ENCODE measurements at regions not wholly inside any gene's neighbourhood (a gene's known extent, or its start where the extent isn't known, plus 50 kb on each side); places are given as distances from the start of the nearest gene placed in this dataset.

- Histone ChIP-seq H3K79me2 (ENCODE audit: insufficient read depth, low read depth, low read length) (no peaks in the 10 kb centered on the region), H3K4me2 (ENCODE audit: low read length) (peak overlapping the region; percentile 84), H3K36me3 (ENCODE audit: insufficient read depth, low read length) (no peaks in the 10 kb centered on the region), H4K20me1 (ENCODE audit: insufficient read depth, low read length) (no peaks in the 10 kb centered on the region), H3K9me2 (ENCODE audit: insufficient read depth, low read length) (no peaks in the 10 kb centered on the region), H3K4me3 (ENCODE audit: low read depth, low read length, poor library complexity, severe bottlenecking) (peak overlapping the region; percentile 56), H3K4me1 (ENCODE audit: insufficient read depth, low read length, poor library complexity, severe bottlenecking) (peaks cover 90% of the 10 kb centered on the region), H3K9me3 (ENCODE audit: low read length) (no peaks in the 10 kb centered on the region), H2AFZ (ENCODE audit: low read length) (peak overlapping the region; percentile 75), H3K27ac (ENCODE audit: low read depth, low read length, poor library complexity, severe bottlenecking) (peak overlapping the region; percentile 97)
- ChIA-PET CTCF (ENCODE audit: unreplicated experiment) (interaction anchor here (0.9 to 2.4 kb wide), 3 partner anchors 12 to 17 kb away, joined by 4 to 8 read pairs (median 4); no protein-coding TSS in a partner anchor), POLR2A (interaction anchor here (0.5 to 6.2 kb wide), 17 partner anchors 11 to 444 kb away, joined by 3 to 120 read pairs (median 3); partner anchors contain the start of gene IRF2BP2)
- peak; percentile 56 for DNase-seq (ENCODE audit: low spot score)
- intact Hi-C loops (cut with micrococcal nuclease; ENCODE audit: unreplicated experiment) = loop anchor here (2.0 to 5.0 kb wide), 5 partner anchors 117 to 474 kb away; no protein-coding TSS in a partner anchor
- BruUV-seq (replicated peaks) = no TSS peak
- TF ChIP-seq CTCF (conservative IDR thresholded peaks at IDR 0.05; ENCODE audit: low read length) (no peak), EZH2phosphoT487 (IDR thresholded peaks at IDR 0.05; ENCODE audit: borderline replicate concordance, low read depth, low read length) (no peak)
These were observed 166.9 kb downstream of the TOMM20 start for GRCh38 chr1:234961456-234962339.

GRCh38 chr1:234960722-234961455 is 167.7 kb downstream of the TOMM20 start:
- Histone ChIP-seq H3K4me2 (ENCODE audit: low read length) (peak overlapping the region; percentile 84), H3K9me3 (ENCODE audit: low read length) (no peaks in the 10 kb centered on the region), H3K4me1 (ENCODE audit: insufficient read depth, low read length, poor library complexity, severe bottlenecking) (peaks cover 98% of the 10 kb centered on the region), H3K27ac (ENCODE audit: low read depth, low read length, poor library complexity, severe bottlenecking) (peak overlapping the region; percentile 97), H3K4me3 (ENCODE audit: low read depth, low read length, poor library complexity, severe bottlenecking) (no peak overlapping the region), H2AFZ (ENCODE audit: low read length) (peak overlapping the region; percentile 75), H3K36me3 (ENCODE audit: insufficient read depth, low read length) (no peaks in the 10 kb centered on the region), H3K9me2 (ENCODE audit: insufficient read depth, low read length) (no peaks in the 10 kb centered on the region), H4K20me1 (ENCODE audit: insufficient read depth, low read length) (no peaks in the 10 kb centered on the region), H3K79me2 (ENCODE audit: insufficient read depth, low read depth, low read length) (no peaks in the 10 kb centered on the region)
- DNase-seq (ENCODE audit: low spot score) = no peak
- TF ChIP-seq EZH2phosphoT487 (IDR thresholded peaks at IDR 0.05; ENCODE audit: borderline replicate concordance, low read depth, low read length) = no peak
- no peak for TF ChIP-seq CTCF (conservative IDR thresholded peaks at IDR 0.05; ENCODE audit: low read length)
- BruUV-seq (replicated peaks) = no TSS peak
- intact Hi-C loops (cut with micrococcal nuclease; ENCODE audit: unreplicated experiment) = loop anchor here (5.0 kb wide), 3 partner anchors 119 to 474 kb away; no protein-coding TSS in a partner anchor
- POLR2A ChIA-PET = interaction anchor here (0.7 to 6.2 kb wide), 3 partner anchors 10 to 34 kb away, joined by 3 to 120 read pairs (median 3); no protein-coding TSS in a partner anchor
- CTCF ChIA-PET (ENCODE audit: unreplicated experiment) = no interaction called here

Data from OCI-LY7 (cell line).